ENCODE measurements at regions not wholly inside any gene's neighbourhood (a gene's known extent, or its start where the extent isn't known, plus 50 kb on each side); places are given as distances from the start of the nearest gene placed in this dataset.

DNA sequence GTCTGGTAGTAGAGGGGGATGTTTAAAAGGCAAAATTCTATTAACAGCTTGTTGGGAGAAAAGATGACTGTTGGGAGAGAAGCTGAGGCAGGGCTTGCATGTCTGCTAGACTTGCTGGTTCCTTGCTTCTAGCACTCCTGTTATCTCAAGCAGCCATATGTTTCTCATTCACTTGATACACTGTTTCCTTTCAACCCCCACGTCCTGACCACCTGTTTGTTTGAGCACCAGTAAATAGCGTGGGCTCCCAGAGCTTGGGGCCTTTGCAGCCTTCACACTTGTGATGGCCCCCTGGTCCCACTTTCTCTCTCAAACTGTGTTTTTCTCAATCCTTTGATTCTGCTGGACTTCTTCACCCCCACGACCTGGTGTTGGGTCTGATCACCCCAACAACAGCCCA is 111.7 kb upstream of the TMEM161B start:
- TF ChIP-seq, protein P1, sequence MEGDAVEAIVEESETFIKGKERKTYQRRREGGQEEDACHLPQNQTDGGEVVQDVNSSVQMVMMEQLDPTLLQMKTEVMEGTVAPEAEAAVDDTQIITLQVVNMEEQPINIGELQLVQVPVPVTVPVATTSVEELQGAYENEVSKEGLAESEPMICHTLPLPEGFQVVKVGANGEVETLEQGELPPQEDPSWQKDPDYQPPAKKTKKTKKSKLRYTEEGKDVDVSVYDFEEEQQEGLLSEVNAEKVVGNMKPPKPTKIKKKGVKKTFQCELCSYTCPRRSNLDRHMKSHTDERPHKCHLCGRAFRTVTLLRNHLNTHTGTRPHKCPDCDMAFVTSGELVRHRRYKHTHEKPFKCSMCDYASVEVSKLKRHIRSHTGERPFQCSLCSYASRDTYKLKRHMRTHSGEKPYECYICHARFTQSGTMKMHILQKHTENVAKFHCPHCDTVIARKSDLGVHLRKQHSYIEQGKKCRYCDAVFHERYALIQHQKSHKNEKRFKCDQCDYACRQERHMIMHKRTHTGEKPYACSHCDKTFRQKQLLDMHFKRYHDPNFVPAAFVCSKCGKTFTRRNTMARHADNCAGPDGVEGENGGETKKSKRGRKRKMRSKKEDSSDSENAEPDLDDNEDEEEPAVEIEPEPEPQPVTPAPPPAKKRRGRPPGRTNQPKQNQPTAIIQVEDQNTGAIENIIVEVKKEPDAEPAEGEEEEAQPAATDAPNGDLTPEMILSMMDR (IDR thresholded peaks at IDR 0.05; ENCODE audit: low read length): no peak
- TF ChIP-seq EZH2 (optimal IDR thresholded peaks at IDR 0.05; ENCODE audit: low read depth, low read length): no peak

Data from MM.1S (cell line).